GM12878 (cell line): ENCODE measurements at regions not wholly inside any gene's neighbourhood (a gene's known extent, or its start where the extent isn't known, plus 50 kb on each side); places are given as distances from the start of the nearest gene placed in this dataset.
"Not testable (repeated sequence)": the region's sequence is repeated elsewhere in the genome, so short reads cannot be mapped to it uniquely, and the experiment has no call there.

Experiments used
- ATAC-seq: fragments of 200-7000 bp; cut with Tn5 transposase; 3 replicates; pipeline ENCODE4 v1.9.1; 2020; ENCODE audit warnings: mild to moderate bottlenecking, moderate library complexity
- BruUV-seq: library from RNA; stranded (reverse); fragments of 400-500 nt; replicated peaks from 2 replicates; lab custom pipeline; 2021; lab: Mats Ljungman, UMichigan
- CTCF ChIA-PET: fragments of 300-600 bp; sonication (Branson Sonifier 250); formaldehyde crosslinking; extraction: SDS; loops from one replicate; lab custom pipeline; 2021; ENCODE audit warnings: inconsistent platforms; lab: Yijun Ruan, JAX
- POLR2A ChIA-PET: fragments of 350-600 bp; formaldehyde crosslinking; extraction: SDS; loops from one replicate; lab custom pipeline; 2021; ENCODE audit warnings: inconsistent platforms; lab: Charles Lee
- RAD21 ChIA-PET: fragments of 300-600 bp; sonication (Branson Sonifier 250); formaldehyde crosslinking; loops from one replicate; lab custom pipeline; 2023; ENCODE audit warnings: antibody characterized with exemption; ENCODE audit not compliant: unreplicated experiment; lab: Charles Lee
- SMC1A ChIA-PET: fragments of 300-600 bp; sonication (Branson Sonifier 250); formaldehyde crosslinking; loops from one replicate; lab custom pipeline; 2023; ENCODE audit not compliant: unreplicated experiment, uncharacterized antibody; lab: Charles Lee
- DNase-seq: peaks from one replicate; pipeline ENCODE4 v3.0.0-alpha.2; 2011; ENCODE audit warnings: low read depth, low spot score
- FAIRE-seq: peaks from 3 replicates; lab custom pipeline; 2011; peaks lifted over from hg19 to GRCh38; lab: Jason Lieb, UNC
- H2AFZ ChIP-seq: 2 replicates; pipeline ENCODE4 v1.6.0; 2011; ENCODE audit warnings: low read depth, low read length, control low read depth; ENCODE audit not compliant: control insufficient read depth
- H3K27ac ChIP-seq: 2 replicates; pipeline ENCODE4 v1.5.1; 2011; ENCODE audit warnings: control low read depth; ENCODE audit not compliant: control insufficient read depth, insufficient read depth
- H3K27me3 ChIP-seq, 2 experiments: replicated peaks in 1 of 2; 2 replicates each; pipeline versions ENCODE4 v1.6.0 to v1.6.1; 2011; ENCODE audit warnings: low read length in 1 of 2; ENCODE audit not compliant: control insufficient read depth in 2 of 2, insufficient read depth in 2 of 2
- H3K36me3 ChIP-seq, 2 experiments: 2 replicates each; pipeline ENCODE4 v1.5.1; 2011; ENCODE audit warnings: low read length in 1 of 2; ENCODE audit not compliant: control insufficient read depth in 2 of 2, insufficient read depth in 2 of 2
- H3K4me1 ChIP-seq: 2 replicates; pipeline ENCODE4 v1.6.1; 2011; ENCODE audit warnings: mild to moderate bottlenecking, low read length, moderate library complexity, mixed read lengths; ENCODE audit not compliant: control insufficient read depth, insufficient read depth
- H3K4me2 ChIP-seq: 2 replicates; pipeline ENCODE4 v1.6.0; 2011; ENCODE audit warnings: control low read depth; ENCODE audit not compliant: control insufficient read depth, insufficient read depth
- H3K4me3 ChIP-seq: fragments of 200-600 bp; sonication (generic); 2 replicates; pipeline ENCODE4 v1.5.1; 2016
- H3K79me2 ChIP-seq: 2 replicates; pipeline ENCODE4 v1.6.0; 2011; ENCODE audit warnings: low read length; ENCODE audit not compliant: control insufficient read depth, insufficient read depth
- H3K9ac ChIP-seq: 2 replicates; pipeline ENCODE4 v1.8.0; 2011; ENCODE audit warnings: low read length, control low read depth, mixed read lengths; ENCODE audit not compliant: control insufficient read depth, insufficient read depth
- H3K9me3 ChIP-seq: replicated peaks from 3 replicates; pipeline ENCODE4 v1.5.1; 2011; ENCODE audit warnings: mild to moderate bottlenecking, low read length; ENCODE audit not compliant: control insufficient read depth, insufficient read depth
- H4K20me1 ChIP-seq: 2 replicates; pipeline ENCODE4 v1.6.0; 2011; ENCODE audit not compliant: control insufficient read depth, insufficient read depth
- WGBS: methylation state at CpG from one replicate; pipeline ENCODE4 v1.1.6; 2016; ENCODE audit warnings: low lambda C conversion rate; ENCODE audit not compliant: insufficient replicate concordance, insufficient coverage; ENCODE audit errors: missing lambda C conversion rate; 5-methylcytosine and 5-hydroxymethylcytosine counted together
- in situ Hi-C: fragments of 300-500 bp; cut with MboI; formaldehyde crosslinking; loops from 9 replicates; pipeline ENCODE4 v1.14.3; 2018; ENCODE audit warnings: mixed read lengths
- intact Hi-C: fragments of 100-400 bp; cut with micrococcal nuclease; formaldehyde crosslinking; loops from one replicate; pipeline ENCODE4 v1.14.2; 2022; ENCODE audit not compliant: unreplicated experiment

- H2AFZ ChIP-seq, CTCF ChIA-PET, H3K4me2 ChIP-seq, H3K4me1 ChIP-seq, RAD21 ChIA-PET, ATAC-seq, H3K27ac ChIP-seq, DNase-seq, intact Hi-C loops, BruUV-seq, H3K79me2 ChIP-seq, FAIRE-seq, H3K4me3 ChIP-seq, H3K9ac ChIP-seq, POLR2A ChIA-PET, H3K36me3 ChIP-seq, SMC1A ChIA-PET, H4K20me1 ChIP-seq, H3K27me3 ChIP-seq, H3K9me3 ChIP-seq: not testable (repeated sequence)
- in situ Hi-C loops: loop anchor here (25.0 kb wide), 2 partner anchors 1350 to 1575 kb away; partner anchors contain the start of genes B4GALT7 and SLC34A1
- 48% methylated on average over 5 of the region's 5 CpGs for WGBS
Measured at GRCh38 chr5:176037190-176037589, 69.1 kb upstream of the THOC3 start.

DNA sequence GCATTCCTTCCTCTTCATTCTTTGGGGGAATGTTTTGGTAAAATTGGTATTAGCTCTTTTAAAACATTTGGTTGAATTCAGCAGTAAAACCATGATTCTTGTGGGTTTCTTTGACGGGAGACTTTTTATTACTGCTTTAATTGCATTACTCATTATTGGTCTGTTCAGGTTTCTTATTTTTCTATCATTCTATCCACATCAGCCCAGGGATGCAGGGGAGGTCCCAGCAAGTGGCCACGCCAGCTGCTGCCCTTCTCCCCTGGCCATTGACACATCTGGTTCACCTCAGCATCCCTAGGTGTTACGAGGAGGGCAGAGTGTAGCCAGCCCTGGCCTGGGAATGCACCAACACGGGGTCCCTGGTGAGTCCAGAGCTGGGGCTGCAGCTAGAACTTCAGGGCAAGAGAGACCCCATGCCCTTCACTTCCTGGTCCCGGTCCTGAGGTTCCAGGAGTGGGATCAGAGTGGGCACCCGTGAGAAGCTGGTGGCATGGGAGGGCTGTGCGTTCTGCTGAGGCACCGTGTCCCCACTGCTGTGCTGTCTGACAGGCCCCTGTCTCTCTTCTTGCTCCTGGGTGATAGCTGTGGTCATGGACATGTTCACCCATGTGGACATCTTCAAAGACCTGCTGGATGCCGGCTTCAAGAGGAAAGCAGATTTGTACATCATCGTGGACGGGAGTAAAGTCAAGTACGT, 72.1 kb upstream of the THOC3 start:
- BruUV-seq, H2AFZ ChIP-seq, H3K4me3 ChIP-seq, POLR2A ChIA-PET, H3K79me2 ChIP-seq, H3K9ac ChIP-seq, ATAC-seq, H3K36me3 ChIP-seq, SMC1A ChIA-PET, intact Hi-C loops, RAD21 ChIA-PET, H3K27me3 ChIP-seq, H3K9me3 ChIP-seq, FAIRE-seq, CTCF ChIA-PET, H3K4me1 ChIP-seq, H3K4me2 ChIP-seq, H4K20me1 ChIP-seq, H3K27ac ChIP-seq, DNase-seq: not testable (repeated sequence)
- 34% methylated on average over 12 of the region's 12 CpGs for WGBS
- in situ Hi-C loops: loop anchor here (25.0 kb wide), 2 partner anchors 1347 to 1572 kb away; partner anchors contain the start of genes B4GALT7 and SLC34A1

GRCh38 chr5:176041248-176041994, 73.3 kb upstream of the THOC3 start:
- H3K4me3 ChIP-seq, intact Hi-C loops, RAD21 ChIA-PET, ATAC-seq, DNase-seq, H3K36me3 ChIP-seq, CTCF ChIA-PET, H3K27me3 ChIP-seq, SMC1A ChIA-PET, H3K79me2 ChIP-seq, H3K27ac ChIP-seq, POLR2A ChIA-PET, BruUV-seq, FAIRE-seq, H3K9ac ChIP-seq, H3K4me1 ChIP-seq, H3K9me3 ChIP-seq, H2AFZ ChIP-seq, H3K4me2 ChIP-seq, H4K20me1 ChIP-seq: not testable (repeated sequence)
- WGBS: 44% methylated on average over 14 of the region's 15 CpGs
- in situ Hi-C loops: loop anchor here (25.0 kb wide), 2 partner anchors 1346 to 1571 kb away; partner anchors contain the start of genes B4GALT7 and SLC34A1
